Nephron progenitor cell (in vitro differentiated cells): ENCODE measurements at regions not wholly inside any gene's neighbourhood (a gene's known extent, or its start where the extent isn't known, plus 50 kb on each side); places are given as distances from the start of the nearest gene placed in this dataset.

ENCODE experiments used
- DNase-seq: peaks from one replicate; pipeline ENCODE4 v3.0.0; 2021
- H3K27ac Mint-ChIP-seq: 2 replicates; pipeline ENCODE4 v1.8.0; 2021; ENCODE audit warnings: mild to moderate bottlenecking, moderate library complexity, mixed read lengths
- H3K27me3 Mint-ChIP-seq: 2 replicates; pipeline ENCODE4 v1.8.0; 2021; ENCODE audit warnings: mild to moderate bottlenecking, low read depth, mixed read lengths; ENCODE audit not compliant: poor library complexity
- H3K36me3 Mint-ChIP-seq: 2 replicates; pipeline ENCODE4 v1.8.0; 2021; ENCODE audit warnings: low read depth, mixed read lengths
- H3K4me1 Mint-ChIP-seq: 2 replicates; pipeline ENCODE4 v1.8.0; 2021; ENCODE audit warnings: mixed read lengths
- H3K4me3 Mint-ChIP-seq: 2 replicates; pipeline ENCODE4 v1.8.0; 2021; ENCODE audit warnings: mild to moderate bottlenecking, moderate library complexity, mixed read lengths
- H3K9me3 Mint-ChIP-seq: 2 replicates; pipeline ENCODE4 v1.8.0; 2021; ENCODE audit warnings: mild to moderate bottlenecking, moderate library complexity, mixed read lengths
- TF ChIP-seq, protein P1 (sequence below): fragments of 200-600 bp; sonication (generic); IDR thresholded peaks from 2 replicates; pipeline ENCODE4 v1.5.0; 2021; ENCODE audit warnings: antibody characterized with exemption

GRCh38 chr5:90294604-90295003 is 115.0 kb downstream of the CETN3 start:
- no peaks in the 10 kb centered on the region for H3K36me3 Mint-ChIP-seq
- H3K4me3 Mint-ChIP-seq: no peak overlapping the region
- H3K27ac Mint-ChIP-seq: no peak overlapping the region
- TF ChIP-seq, protein P1, sequence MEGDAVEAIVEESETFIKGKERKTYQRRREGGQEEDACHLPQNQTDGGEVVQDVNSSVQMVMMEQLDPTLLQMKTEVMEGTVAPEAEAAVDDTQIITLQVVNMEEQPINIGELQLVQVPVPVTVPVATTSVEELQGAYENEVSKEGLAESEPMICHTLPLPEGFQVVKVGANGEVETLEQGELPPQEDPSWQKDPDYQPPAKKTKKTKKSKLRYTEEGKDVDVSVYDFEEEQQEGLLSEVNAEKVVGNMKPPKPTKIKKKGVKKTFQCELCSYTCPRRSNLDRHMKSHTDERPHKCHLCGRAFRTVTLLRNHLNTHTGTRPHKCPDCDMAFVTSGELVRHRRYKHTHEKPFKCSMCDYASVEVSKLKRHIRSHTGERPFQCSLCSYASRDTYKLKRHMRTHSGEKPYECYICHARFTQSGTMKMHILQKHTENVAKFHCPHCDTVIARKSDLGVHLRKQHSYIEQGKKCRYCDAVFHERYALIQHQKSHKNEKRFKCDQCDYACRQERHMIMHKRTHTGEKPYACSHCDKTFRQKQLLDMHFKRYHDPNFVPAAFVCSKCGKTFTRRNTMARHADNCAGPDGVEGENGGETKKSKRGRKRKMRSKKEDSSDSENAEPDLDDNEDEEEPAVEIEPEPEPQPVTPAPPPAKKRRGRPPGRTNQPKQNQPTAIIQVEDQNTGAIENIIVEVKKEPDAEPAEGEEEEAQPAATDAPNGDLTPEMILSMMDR: no peak
- no peaks in the 10 kb centered on the region for H3K4me1 Mint-ChIP-seq
- no peak for DNase-seq
- H3K27me3 Mint-ChIP-seq: no peaks in the 10 kb centered on the region
- peaks cover 4% of the 10 kb centered on the region for H3K9me3 Mint-ChIP-seq

- Mint-ChIP-seq H3K9me3 (peaks cover 4% of the 10 kb centered on the region), H3K27ac (no peak overlapping the region)
Observed at GRCh38 chr5:90293931-90294330, 115.6 kb downstream of the CETN3 start.

DNA sequence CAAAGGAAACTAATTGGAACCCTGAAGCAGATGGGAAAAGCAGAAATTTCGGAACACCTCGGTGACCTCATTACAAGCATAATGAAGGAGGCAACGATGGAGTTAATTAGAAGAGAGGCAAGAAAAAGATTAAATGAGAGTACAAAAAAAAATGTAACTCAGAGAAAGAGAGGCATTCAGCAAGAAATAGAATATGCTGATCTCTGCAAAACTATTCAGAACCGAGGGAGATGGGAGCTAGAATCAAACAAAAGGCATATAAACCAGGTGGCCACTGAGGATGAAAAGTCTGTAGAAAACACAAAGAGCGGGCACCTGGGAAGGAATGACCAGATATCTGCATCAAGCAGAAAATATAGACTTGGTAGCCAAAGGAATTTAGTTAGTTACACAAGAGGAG is 118.9 kb downstream of the CETN3 start:
- H3K27me3 Mint-ChIP-seq: no peaks in the 10 kb centered on the region
- no peaks in the 10 kb centered on the region for H3K4me1 Mint-ChIP-seq
- no peak overlapping the region for H3K27ac Mint-ChIP-seq
- H3K9me3 Mint-ChIP-seq: peaks cover 4% of the 10 kb centered on the region
- H3K4me3 Mint-ChIP-seq: no peak overlapping the region
- no peaks in the 10 kb centered on the region for H3K36me3 Mint-ChIP-seq
- no peak for DNase-seq
- TF ChIP-seq, protein P1: no peak

More at GRCh38 chr5:90293931-90294330, 115.6 kb downstream of the CETN3 start:
- no peaks in the 10 kb centered on the region for H3K27me3 Mint-ChIP-seq
- H3K4me3 Mint-ChIP-seq: no peak overlapping the region
- no peaks in the 10 kb centered on the region for H3K4me1 Mint-ChIP-seq
- no peaks in the 10 kb centered on the region for H3K36me3 Mint-ChIP-seq
- TF ChIP-seq, protein P1: no peak
- no peak for DNase-seq

- no peak overlapping the region for H3K27ac Mint-ChIP-seq
- DNase-seq: no peak
- TF ChIP-seq, protein P1: no peak
- no peaks in the 10 kb centered on the region for H3K27me3 Mint-ChIP-seq
- H3K4me1 Mint-ChIP-seq: no peaks in the 10 kb centered on the region
- H3K36me3 Mint-ChIP-seq: no peaks in the 10 kb centered on the region
- peaks cover 4% of the 10 kb centered on the region for H3K9me3 Mint-ChIP-seq
- H3K4me3 Mint-ChIP-seq: no peak overlapping the region
Observed at GRCh38 chr5:90289837-90290236, 119.7 kb downstream of the CETN3 start.

DNA sequence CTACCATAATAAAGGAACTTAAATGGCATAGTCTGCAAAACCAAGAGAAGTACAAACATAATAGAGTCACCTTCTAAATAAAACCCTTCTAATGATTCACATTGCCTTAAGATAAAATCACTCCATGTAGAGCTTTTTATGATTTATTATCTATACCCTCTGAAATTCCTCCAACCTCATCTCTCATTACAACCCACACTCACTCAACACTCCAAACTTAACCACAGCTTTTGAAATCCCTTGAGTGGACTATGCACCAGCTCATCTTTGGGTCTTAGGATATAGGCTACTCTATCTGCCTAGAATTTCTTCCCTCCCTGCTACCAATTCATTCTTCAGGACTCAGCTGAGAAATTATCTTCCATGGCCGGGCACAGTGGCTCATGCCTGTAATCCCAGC is 122.5 kb downstream of the CETN3 start:
- Mint-ChIP-seq H3K9me3 (no peaks in the 10 kb centered on the region), H3K27ac (no peak overlapping the region)
- TF ChIP-seq, protein P1: no peak

DNA sequence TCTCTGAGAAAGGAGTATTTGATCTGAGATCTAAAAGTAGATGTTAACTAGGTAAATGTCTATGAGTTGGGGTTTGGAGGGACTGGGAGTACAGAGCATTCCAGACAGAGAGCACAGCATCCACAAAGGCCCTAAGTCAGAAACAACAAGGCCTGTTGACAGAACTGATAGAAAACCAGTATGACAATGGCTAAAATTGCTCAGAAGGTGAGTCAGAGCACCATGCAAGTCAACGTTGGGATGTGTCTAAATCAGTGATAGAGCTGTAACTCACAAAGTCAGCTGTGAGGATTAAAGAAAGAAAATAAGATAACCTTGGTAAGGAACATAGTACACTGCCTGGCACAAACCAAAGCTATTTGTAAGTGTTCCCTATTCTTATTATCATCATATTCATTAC is 124.0 kb downstream of the CETN3 start:
- TF ChIP-seq, protein P1: no peak
- Mint-ChIP-seq H3K9me3 (no peaks in the 10 kb centered on the region), H3K4me3 (no peak overlapping the region), H3K4me1 (no peaks in the 10 kb centered on the region), H3K36me3 (no peaks in the 10 kb centered on the region), H3K27ac (no peak overlapping the region), H3K27me3 (no peaks in the 10 kb centered on the region)
- DNase-seq: no peak

More for the DNA sequence above, 122.5 kb downstream of the CETN3 start:
- Mint-ChIP-seq H3K27me3 (no peaks in the 10 kb centered on the region), H3K36me3 (no peaks in the 10 kb centered on the region), H3K4me3 (no peak overlapping the region), H3K4me1 (no peaks in the 10 kb centered on the region)
- no peak for DNase-seq
